Fibroblast of villous mesenchyme (primary cell): ENCODE measurements at regions not wholly inside any gene's neighbourhood (a gene's known extent, or its start where the extent isn't known, plus 50 kb on each side); places are given as distances from the start of the nearest gene placed in this dataset.

Source experiments
- DNase-seq: peaks from one replicate; pipeline ENCODE4 v3.0.0-alpha.2; 2010; ENCODE audit warnings: low read depth
- H3K4me3 ChIP-seq: 2 replicates; pipeline ENCODE4 v1.5.1; 2011; ENCODE audit warnings: low read depth, mild to moderate bottlenecking, low read length
- TF ChIP-seq, protein P1 (sequence below): IDR thresholded peaks from 2 replicates; pipeline ENCODE4 v1.5.1; 2012; ENCODE audit warnings: low read depth, mild to moderate bottlenecking, low read length; ENCODE audit not compliant: insufficient read depth

DNA sequence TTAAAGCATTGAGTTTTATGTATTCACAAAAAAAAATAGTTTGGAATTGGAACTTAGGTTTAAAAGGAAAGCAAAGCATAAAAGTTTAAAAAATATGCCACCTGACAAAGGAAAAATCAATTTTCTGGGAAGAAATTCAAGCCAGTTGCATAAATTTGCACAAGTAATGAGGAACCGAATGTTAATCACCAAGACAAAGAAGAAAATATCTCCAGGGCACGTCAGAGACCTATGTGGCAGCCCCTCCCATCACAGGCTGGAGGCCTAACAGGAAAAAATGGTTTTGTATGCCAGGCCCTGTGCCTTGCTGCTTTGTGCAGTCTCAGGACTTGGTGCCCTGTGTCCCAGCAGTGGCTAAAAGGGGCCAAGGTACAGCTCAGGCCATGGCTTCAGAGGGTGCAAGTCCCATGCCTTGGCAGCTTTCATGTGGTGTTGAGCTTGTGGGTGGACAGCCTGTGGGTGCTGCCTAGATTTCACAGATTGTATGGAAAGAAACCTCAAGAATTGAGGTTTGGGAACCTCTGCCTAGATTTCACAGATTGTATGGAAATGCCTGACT lies 767.2 kb upstream of the SLC10A2 start:
- no peak overlapping the region for H3K4me3 ChIP-seq
- DNase-seq: no peak
- TF ChIP-seq, protein P1, sequence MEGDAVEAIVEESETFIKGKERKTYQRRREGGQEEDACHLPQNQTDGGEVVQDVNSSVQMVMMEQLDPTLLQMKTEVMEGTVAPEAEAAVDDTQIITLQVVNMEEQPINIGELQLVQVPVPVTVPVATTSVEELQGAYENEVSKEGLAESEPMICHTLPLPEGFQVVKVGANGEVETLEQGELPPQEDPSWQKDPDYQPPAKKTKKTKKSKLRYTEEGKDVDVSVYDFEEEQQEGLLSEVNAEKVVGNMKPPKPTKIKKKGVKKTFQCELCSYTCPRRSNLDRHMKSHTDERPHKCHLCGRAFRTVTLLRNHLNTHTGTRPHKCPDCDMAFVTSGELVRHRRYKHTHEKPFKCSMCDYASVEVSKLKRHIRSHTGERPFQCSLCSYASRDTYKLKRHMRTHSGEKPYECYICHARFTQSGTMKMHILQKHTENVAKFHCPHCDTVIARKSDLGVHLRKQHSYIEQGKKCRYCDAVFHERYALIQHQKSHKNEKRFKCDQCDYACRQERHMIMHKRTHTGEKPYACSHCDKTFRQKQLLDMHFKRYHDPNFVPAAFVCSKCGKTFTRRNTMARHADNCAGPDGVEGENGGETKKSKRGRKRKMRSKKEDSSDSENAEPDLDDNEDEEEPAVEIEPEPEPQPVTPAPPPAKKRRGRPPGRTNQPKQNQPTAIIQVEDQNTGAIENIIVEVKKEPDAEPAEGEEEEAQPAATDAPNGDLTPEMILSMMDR: no peak

DNA sequence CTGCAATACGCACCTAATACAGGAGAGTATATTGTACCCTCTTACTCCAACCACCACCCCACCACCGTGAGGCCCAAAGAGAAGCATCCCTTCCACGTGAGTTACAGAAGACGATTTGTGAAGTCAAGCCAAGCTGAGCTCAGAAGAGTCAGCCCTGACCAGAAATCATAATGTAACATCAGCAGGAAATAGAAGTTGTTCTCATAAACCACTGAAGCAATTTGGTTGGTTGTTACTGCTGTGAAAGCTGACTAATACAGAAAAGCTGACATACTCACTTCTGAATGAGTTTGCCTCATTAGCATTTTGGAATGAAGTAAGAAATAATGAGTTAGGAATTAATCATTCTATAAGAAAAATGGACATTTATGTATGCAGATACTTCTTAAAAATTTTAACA lies 749.4 kb upstream of the SLC10A2 start:
- DNase-seq: no peak
- H3K4me3 ChIP-seq: no peak overlapping the region
- TF ChIP-seq, protein P1: no peak

DNA sequence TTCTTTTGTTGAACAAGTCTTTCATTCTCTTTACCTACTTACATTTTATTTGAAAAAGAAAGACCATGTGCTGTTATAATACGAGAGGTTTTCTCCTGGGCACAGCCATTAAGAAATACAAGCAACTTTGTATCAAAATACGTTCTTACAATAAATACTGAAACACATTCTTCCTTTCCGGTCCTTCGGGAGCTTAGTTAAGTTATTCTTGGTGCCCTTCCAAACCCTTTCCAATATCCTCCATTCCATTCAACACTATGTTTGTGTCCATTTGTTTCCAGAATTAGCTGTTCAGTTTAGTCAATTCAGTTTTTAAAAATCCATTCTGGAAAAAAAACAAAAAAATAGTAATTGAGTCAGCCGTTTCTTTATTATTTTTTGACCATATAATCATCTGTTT lies 746.8 kb upstream of the SLC10A2 start:
- TF ChIP-seq, protein P1: no peak
- no peak for DNase-seq
- no peak overlapping the region for H3K4me3 ChIP-seq

DNA sequence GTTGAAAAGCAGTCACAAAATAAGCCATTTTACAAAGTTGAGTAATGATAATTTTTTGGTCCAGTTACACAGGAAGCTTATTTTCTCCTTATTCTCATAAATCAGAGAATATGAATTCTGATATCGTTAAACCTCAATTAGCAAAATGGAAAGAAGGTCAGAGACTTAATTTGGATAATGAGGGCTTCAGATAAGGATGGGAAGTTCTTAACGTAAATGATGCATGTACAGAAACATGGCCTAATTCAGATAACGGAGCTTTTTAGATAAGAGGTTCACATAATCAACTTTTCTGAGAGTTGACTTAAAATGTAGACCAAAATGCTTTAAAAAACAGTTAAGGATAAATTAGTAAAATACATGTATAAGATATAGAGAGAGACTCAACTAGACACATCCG lies 746.3 kb upstream of the SLC10A2 start:
- no peak for DNase-seq

DNA sequence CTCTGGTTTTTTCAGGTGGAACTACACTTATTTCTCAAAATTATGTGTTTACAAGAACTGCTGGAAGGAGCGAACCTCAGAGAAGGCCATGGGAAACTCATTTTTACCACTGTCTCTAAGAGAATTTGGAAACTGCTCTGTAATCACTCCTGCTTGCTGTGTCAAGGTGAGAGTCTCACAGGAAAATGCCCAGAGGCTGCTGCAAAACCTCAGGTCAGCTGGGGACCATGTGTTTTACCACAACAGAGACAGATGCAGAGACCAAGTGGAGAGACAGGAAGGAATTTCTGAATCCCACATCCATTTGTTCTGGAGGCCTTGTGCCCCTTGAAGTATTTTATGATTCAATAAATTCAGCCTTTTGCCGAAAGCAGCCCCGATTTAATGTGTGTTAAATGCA lies 743.8 kb upstream of the SLC10A2 start:
- H3K4me3 ChIP-seq: no peak overlapping the region
- TF ChIP-seq, protein P1: no peak
- DNase-seq: no peak

More for the DNA sequence above, 746.3 kb upstream of the SLC10A2 start:
- H3K4me3 ChIP-seq: no peak overlapping the region
- TF ChIP-seq, protein P1: no peak

DNA sequence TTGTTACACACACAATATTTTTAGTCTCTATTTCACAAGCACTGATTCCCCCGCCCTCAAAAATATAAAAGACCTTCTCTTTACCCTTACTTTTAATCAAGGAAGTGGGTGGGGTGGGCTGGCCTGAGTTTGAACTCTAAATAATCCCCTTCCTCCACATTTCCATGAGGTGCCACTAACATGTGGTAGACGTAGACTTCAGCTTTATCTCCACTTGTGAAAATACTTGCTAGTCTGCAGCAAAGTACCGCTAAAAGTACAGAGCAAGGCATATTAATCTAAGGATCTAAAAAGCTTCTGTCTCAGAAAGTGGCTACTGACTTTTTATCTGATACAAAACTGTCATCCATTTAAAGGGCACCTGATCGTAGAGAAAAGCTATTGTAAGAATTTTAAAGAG lies 739.6 kb upstream of the SLC10A2 start:
- no peak overlapping the region for H3K4me3 ChIP-seq
- no peak for DNase-seq
- TF ChIP-seq, protein P1: no peak

DNA sequence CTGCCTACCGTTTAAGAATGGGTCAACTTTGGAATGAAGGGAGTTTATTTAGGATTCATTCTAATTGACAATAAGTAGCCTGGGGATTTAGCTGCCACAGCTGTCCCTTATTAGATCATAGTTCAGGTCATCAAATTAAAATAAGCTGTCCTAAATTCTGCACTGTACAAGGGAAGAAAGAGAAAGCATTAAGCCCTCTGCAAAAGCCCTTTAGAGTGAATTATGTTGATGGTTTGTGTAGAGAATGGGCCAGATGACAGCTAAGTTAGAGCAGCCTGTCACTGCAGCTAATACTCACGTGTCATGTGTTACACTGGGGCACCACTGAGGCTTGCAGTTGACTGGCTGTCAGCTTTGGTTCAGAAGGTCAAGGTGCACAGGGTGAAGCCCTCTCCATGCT lies 737.1 kb upstream of the SLC10A2 start:
- H3K4me3 ChIP-seq: no peak overlapping the region
- no peak for DNase-seq
- TF ChIP-seq, protein P1: no peak
